Activated naive CD8-positive, alpha-beta T cell treated with anti-CD3 and anti-CD28 coated beads for 36 hours (primary cell): ENCODE measurements at regions not wholly inside any gene's neighbourhood (a gene's known extent, or its start where the extent isn't known, plus 50 kb on each side); places are given as distances from the start of the nearest gene placed in this dataset.

Experiments used
- DNase-seq: peaks from one replicate; pipeline ENCODE4 v3.0.0; 2021
- H3K27ac Mint-ChIP-seq: one replicate; pipeline ENCODE4 v1.8.0; 2022; ENCODE audit warnings: mild to moderate bottlenecking, moderate library complexity, mixed read lengths
- H3K27me3 Mint-ChIP-seq: one replicate; pipeline ENCODE4 v1.8.0; 2022; ENCODE audit warnings: mild to moderate bottlenecking, mixed read lengths
- H3K36me3 Mint-ChIP-seq: one replicate; pipeline ENCODE4 v1.8.0; 2021; ENCODE audit warnings: mild to moderate bottlenecking, mixed read lengths
- H3K4me1 Mint-ChIP-seq: one replicate; pipeline ENCODE4 v1.8.0; 2021; ENCODE audit warnings: mixed read lengths
- H3K4me3 Mint-ChIP-seq: one replicate; pipeline ENCODE4 v1.8.0; 2022; ENCODE audit warnings: mild to moderate bottlenecking, moderate library complexity, mixed read lengths
- H3K9me3 Mint-ChIP-seq: one replicate; pipeline ENCODE4 v1.8.0; 2022; ENCODE audit warnings: mixed read lengths

DNA sequence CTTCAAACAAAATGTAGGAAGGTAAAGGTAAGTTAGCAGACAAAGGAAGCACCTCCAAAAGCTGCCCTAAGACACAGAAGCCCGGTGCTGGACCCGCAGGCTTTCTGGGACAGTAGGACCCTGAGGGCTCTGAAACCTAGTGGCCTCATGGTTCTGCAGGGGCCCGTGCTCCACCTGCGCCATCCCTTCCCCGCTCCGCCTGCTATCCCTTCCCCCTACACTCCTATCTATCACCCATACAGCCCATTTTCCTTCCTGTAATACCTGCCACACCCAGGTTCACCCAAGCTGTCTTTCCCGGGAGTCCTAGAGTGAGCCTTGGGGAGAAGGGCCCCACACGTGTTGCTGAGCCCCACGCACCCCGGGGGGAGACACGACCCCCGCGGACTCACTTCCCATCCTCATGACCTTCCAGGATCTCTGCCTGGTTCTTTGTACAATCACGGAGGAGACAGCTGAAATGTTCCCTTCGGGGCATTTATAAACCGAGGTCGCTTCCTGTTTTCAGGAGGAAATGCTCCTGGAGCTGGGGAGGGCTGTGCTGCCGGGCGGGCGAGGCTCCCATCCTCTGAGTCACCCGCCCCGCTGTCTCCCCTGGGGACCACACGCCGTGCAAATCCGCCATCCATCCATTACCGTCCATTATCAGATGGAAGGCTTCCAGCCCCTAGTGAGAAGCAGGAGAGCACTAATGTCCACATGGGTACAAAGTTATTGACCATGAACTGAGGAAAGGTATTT, 251.7 kb upstream of the PITRM1 start:
- Mint-ChIP-seq H3K27me3 (peaks cover 19% of the 10 kb centered on the region), H3K36me3 (no peaks in the 10 kb centered on the region), H3K27ac (no peak overlapping the region), H3K9me3 (no peaks in the 10 kb centered on the region), H3K4me1 (peaks cover 13% of the 10 kb centered on the region), H3K4me3 (no peak overlapping the region)
- no peak for DNase-seq

DNA sequence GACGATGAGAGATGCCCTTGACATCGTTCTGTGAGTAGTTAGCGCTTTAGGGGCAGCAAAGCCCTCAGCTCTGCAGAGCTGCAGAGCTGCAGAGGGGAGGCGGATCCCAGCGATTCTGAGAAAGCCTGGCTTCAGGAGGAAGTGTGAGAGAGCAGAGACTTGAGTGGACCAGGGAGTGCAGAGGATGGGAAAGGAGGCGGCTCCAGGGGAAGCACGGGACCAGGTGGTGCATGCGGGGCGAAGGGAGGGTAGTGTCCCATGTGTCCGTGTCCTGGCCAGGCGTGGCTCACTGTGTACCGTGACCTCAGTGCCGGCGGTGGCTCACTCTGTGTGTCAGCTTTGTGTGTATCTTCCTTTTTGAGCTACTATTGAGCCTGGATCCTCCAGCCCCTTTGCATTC, 250.8 kb upstream of the PITRM1 start:
- no peak for DNase-seq
- Mint-ChIP-seq H3K27me3 (peaks cover 19% of the 10 kb centered on the region), H3K27ac (no peak overlapping the region), H3K4me1 (peaks cover 13% of the 10 kb centered on the region), H3K36me3 (no peaks in the 10 kb centered on the region), H3K4me3 (no peak overlapping the region), H3K9me3 (no peaks in the 10 kb centered on the region)

DNA sequence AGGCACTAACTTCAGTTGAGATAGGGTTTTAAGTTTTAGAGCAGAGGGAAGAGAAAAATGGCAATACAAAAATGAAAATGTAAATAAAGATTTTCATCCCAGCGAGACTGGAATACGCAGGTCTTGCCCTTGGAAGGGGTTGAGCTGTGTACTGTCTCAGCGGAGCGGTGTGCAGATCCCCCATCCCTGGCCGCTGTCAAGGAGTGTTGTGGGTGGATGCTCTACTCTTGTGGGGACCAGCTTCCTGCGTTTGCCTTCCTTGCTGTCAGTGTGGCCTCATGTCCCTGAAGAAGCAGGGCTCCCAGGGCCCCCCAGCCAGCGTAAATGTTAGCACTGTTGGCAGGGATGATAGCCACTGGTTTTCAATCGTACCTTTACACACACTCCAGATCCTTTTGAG, 249.7 kb upstream of the PITRM1 start:
- H3K36me3 Mint-ChIP-seq: no peaks in the 10 kb centered on the region
- H3K4me3 Mint-ChIP-seq: no peak overlapping the region
- DNase-seq: no peak
- H3K4me1 Mint-ChIP-seq: peaks cover 13% of the 10 kb centered on the region
- peaks cover 19% of the 10 kb centered on the region for H3K27me3 Mint-ChIP-seq
- H3K9me3 Mint-ChIP-seq: no peaks in the 10 kb centered on the region
- H3K27ac Mint-ChIP-seq: no peak overlapping the region

DNA sequence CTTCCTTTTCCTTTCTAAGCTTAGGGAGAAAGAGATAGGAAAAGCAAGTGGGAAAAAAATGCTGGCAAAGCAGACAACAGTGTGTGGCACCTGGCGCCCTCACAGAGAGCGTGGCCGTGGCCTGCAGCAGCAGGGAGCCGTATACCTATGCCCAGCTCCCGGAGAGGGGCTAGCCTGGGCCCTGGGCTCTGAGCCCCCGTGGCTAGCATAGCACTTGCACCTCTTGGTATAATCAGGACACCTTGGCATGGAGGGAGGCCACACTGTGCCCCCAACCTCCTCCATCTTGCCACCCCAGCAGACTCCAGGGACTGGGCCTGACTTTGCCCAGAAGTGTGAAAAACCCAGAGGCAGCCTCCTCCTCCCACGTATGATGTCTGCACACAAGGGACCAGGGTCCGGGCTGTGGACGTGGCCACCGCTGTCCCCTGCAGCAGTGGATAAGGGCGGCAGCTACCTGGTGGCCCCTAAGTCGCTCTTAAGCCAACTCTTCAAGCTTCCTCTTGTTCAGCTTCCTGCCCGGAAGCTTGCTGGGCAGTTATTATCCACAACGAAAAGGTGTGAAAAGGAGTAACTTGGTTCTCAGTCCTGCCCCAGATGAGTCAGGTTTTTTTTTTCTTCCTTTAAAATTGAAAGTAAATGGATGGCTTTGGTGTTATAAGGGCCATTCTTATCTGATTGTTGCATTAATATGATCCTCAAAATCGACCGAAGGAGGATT, 249.1 kb upstream of the PITRM1 start:
- Mint-ChIP-seq H3K27ac (no peak overlapping the region), H3K4me1 (peaks cover 13% of the 10 kb centered on the region), H3K9me3 (no peaks in the 10 kb centered on the region), H3K36me3 (no peaks in the 10 kb centered on the region), H3K27me3 (peaks cover 19% of the 10 kb centered on the region), H3K4me3 (no peak overlapping the region)
- no peak for DNase-seq

DNA sequence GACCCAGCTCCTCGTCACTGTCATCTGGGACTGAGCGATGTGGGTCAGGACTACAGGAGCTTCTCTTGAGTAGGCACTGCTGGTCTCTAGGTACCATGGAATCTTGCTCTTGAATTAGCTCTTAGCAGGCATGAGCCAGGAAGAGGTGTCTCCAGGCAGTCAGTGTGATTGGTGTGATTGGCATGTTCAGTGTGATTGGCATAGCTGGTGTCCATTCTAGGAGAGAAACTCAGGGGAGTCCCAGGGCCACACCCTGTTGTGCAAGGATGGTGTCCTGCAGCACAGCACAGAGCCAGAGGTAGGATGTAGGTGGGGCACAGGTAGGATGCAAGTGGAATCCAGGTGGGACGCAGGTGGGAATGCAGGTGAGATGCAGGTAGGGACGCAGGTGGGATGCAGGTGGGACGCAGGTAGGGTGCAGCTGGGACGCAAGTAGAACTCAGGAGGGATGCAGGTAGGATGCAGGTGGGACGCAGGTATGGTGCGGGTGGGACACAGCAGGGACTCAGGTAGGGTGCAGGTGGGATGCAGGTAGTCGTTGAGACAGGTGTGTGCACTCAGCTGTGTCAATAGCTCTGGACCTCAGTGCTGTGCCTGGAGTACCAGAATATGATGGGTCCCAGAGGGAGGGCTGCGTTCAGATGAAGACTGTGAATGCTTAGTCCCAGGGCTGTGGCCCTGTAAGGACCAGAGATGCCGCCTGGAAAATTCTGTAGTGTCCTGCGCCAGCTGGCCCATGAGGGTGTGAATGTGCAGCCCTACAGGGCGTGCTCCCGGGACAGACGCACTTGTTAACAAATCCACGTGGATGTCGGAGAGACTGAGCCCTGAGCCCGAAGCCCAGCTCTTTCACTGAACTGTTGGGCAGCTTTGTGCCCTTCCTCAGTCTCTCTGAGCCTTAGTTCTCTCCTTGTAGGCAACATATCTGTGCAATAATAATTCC, 248.2 kb upstream of the PITRM1 start:
- no peaks in the 10 kb centered on the region for H3K9me3 Mint-ChIP-seq
- no peaks in the 10 kb centered on the region for H3K36me3 Mint-ChIP-seq
- peaks cover 19% of the 10 kb centered on the region for H3K27me3 Mint-ChIP-seq
- peaks cover 10% of the 10 kb centered on the region for H3K4me1 Mint-ChIP-seq
- no peak for DNase-seq
- H3K27ac Mint-ChIP-seq: no peak overlapping the region
- H3K4me3 Mint-ChIP-seq: no peak overlapping the region

DNA sequence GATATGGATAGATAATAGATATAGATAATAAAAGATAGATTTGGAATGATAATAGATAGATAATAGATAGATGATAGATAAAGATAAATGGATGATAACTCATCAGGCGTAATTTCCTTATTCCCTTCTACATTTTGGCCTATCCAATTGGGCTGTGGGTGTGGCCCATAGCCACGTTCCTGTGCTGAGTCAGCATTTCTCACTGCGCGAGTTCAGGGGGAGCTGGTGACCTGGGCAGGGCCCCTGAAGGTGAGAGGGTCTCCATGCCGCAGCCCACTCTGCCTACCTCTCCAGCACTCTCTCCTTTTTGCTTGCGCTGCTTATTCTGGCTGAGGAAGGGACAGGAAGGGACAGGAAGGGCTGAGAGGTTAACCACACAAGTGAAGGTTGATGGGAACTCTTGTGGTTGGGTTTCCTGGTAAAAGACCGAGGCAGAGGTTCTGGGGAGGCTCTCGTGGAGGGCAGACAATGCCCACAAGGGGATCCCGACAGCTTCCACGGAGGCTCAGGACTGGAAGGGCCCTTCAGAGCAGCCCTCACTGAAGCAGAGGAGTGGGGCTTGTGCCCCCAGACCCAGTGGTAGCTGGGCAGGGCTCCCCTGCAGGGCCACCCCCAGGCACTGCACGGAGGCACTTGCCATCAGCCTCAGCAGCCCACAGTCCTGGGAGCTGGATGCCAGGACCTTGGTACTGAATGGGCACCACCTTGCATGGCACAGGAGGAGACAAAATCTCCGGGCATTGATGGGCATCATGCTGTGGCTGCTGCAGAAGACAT, 247.3 kb upstream of the PITRM1 start:
- DNase-seq: no peak
- Mint-ChIP-seq H3K27ac (no peak overlapping the region), H3K36me3 (no peaks in the 10 kb centered on the region), H3K4me1 (peaks cover 10% of the 10 kb centered on the region), H3K27me3 (peaks cover 19% of the 10 kb centered on the region), H3K4me3 (peak overlapping the region; percentile 32), H3K9me3 (no peaks in the 10 kb centered on the region)

DNA sequence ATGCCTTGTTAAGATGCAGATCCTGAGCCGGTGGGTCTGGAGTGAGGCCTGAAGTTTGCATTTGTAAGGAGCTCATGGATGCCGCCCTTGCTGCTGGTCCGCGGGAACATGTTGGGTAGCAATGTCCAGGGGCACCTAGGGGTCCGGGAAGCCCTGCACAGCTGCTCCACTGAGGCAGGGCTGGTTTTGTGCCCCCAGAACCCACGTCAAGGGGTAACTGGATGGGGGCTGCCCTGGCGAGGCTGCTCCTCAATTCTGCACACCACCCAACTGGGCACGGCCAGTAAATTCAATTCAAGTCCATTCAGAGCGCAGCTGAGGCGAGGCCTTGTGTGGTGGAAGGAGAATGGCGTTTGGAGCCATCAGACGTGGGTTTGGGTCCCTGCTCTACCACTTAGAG, 246.3 kb upstream of the PITRM1 start:
- Mint-ChIP-seq H3K9me3 (no peaks in the 10 kb centered on the region), H3K27ac (no peak overlapping the region), H3K27me3 (peaks cover 22% of the 10 kb centered on the region), H3K4me3 (no peak overlapping the region), H3K36me3 (no peaks in the 10 kb centered on the region), H3K4me1 (peaks cover 6% of the 10 kb centered on the region)
- DNase-seq: no peak

DNA sequence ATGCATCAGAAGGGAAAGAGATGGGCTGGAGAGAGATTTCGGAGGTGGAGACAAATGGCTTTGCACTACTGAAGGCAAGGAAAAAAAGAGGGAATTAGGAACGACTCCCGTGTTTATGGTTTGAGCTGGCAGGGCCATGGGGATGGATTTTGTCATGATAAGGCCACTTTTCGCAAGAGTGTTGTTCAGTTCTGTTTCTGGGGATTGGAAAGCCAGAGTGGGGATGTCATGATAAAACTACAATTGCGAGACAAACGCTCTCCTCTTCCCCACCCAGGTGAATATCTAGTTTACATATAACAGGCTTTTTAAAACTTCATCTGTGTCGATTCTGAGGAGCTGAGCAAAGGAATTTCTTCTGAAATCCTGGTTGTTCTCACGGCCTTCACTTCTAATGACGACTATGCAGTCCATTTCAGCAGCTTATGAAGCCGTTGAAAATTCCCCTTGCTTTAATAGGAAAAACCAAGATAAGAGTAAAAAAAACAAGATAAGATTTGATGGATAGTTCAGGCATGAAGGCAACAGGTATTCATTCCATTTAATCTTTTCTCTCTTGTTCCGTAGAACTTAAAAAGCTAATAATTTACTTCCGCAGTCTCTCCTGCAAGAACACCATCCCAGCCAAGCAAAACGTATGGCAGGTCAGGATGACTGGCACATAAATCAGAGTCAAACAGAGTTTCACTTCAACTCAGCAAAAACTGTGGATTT, 245.6 kb upstream of the PITRM1 start:
- H3K4me3 Mint-ChIP-seq: no peak overlapping the region
- peaks cover 17% of the 10 kb centered on the region for H3K27me3 Mint-ChIP-seq
- peaks cover 6% of the 10 kb centered on the region for H3K4me1 Mint-ChIP-seq
- no peak for DNase-seq
- no peaks in the 10 kb centered on the region for H3K36me3 Mint-ChIP-seq
- H3K27ac Mint-ChIP-seq: no peak overlapping the region
- H3K9me3 Mint-ChIP-seq: no peaks in the 10 kb centered on the region

DNA sequence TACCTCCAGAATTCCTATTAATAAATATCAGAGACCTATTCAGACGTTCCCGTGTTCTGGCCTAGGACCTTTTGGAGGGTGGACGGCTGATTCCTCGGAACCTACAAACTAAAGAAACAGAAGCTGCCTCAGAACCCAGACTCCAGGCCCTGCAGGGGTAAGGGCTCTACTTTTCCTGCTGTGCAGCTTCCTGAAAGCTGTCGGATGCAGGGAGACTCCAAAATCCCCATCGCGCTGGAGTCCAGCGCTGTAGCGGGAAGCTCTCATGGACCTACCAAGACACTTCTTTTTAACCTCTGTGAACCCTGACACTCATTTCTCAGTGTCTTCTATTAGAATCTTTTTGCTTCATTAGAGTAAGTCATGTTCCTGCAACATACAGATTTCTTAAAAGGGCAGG, 244.5 kb upstream of the PITRM1 start:
- Mint-ChIP-seq H3K9me3 (no peaks in the 10 kb centered on the region), H3K4me3 (no peak overlapping the region), H3K36me3 (no peaks in the 10 kb centered on the region), H3K27ac (no peak overlapping the region), H3K4me1 (peaks cover 6% of the 10 kb centered on the region), H3K27me3 (peaks cover 17% of the 10 kb centered on the region)
- no peak for DNase-seq

DNA sequence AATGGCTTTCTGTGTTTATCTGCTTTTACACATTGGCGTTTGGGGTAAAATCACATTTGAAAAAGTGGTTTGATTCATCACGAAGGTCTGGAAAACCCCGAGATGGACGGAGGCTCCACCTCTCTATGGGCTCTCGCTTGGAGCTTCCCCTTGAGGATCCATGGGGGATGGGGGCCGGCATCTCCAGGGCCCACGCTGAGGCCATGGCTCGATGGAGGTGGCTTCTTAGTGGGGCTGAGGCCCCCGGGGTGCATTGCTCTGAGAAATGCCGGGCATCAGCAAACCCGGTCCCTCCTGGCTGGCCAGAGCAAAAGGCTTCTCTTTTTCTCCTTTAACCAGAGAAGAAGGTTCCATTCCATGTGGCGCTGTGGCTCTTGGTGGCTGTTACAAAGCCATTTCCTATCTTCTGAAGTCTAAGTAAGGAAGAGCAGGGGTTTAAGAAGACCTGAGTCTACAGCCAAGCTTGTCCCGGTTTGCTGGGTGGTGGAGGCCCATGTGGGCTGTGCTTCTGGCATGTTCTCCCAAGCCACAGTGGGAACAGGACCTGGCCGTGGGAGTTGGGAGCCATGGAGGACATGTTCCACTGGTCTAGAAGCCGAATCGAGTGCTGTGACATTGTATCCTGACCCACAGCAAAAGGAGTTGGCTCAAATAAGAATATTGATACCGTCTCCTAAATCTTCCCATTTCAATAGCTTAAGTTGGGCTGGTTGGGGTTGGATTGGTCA, 243.5 kb upstream of the PITRM1 start:
- H3K27ac Mint-ChIP-seq: no peak overlapping the region
- peaks cover 15% of the 10 kb centered on the region for H3K27me3 Mint-ChIP-seq
- no peak overlapping the region for H3K4me3 Mint-ChIP-seq
- DNase-seq: no peak
- H3K36me3 Mint-ChIP-seq: no peaks in the 10 kb centered on the region
- peaks cover 1% of the 10 kb centered on the region for H3K9me3 Mint-ChIP-seq
- peaks cover 3% of the 10 kb centered on the region for H3K4me1 Mint-ChIP-seq

DNA sequence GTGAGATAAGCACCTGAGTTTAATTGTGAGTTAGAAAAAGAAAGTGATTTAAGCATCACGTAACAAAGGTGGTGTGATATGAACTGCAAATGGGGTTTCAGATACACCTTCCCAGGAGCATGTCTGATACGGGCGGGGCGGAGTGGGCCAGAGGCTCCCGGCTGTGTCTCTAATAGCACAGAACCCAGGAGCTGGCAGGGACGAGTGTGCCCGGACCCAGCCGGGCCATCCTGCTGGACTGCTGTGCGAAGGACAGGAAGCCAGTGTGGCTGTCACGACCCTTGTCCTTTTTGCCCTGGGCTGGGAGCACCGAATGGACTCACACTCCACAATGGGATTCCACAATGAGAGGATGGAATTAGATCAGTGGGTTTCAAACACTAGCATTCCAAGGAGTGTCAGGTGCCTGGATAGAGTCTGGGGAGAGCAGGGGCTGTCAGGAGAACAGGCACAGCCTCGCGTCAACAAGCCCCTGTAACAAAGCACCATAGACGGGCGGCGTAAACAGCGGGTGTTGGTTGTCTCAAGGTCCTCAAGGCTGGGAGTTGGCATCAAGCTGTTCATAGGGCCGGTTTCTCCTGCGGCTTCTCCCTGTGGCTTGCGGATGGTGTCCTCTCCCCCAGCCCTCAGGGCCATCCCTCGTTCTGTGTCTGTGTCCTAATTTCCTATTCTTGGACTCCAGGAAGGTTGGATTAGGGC, 242.6 kb upstream of the PITRM1 start:
- Mint-ChIP-seq H3K27me3 (peaks cover 8% of the 10 kb centered on the region), H3K4me1 (peaks cover 3% of the 10 kb centered on the region), H3K36me3 (no peaks in the 10 kb centered on the region), H3K4me3 (no peak overlapping the region), H3K27ac (no peak overlapping the region), H3K9me3 (peaks cover 3% of the 10 kb centered on the region)
- DNase-seq: no peak

DNA sequence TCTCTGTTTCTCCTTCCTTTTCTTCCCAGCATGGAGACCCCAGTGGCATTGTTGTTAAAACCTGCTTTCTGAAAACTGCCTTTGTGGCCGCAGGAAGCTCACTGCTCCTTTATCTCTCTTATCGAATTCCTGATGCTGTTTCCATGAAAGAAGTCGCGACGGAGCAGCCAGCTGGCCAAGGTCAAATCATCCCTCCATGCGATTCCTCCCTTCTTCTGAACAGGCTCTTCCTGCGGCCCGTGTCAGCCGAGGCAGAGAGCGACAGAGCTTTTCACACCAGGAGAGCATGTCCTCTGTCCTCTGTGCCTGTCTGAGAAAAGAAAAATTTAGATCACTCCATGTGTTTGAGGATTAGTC, 242.1 kb upstream of the PITRM1 start:
- DNase-seq: no peak
- Mint-ChIP-seq H3K27me3 (peaks cover 4% of the 10 kb centered on the region), H3K4me3 (no peak overlapping the region), H3K36me3 (no peaks in the 10 kb centered on the region), H3K27ac (no peak overlapping the region), H3K9me3 (peaks cover 3% of the 10 kb centered on the region), H3K4me1 (peaks cover under 1% of the 10 kb centered on the region)

DNA sequence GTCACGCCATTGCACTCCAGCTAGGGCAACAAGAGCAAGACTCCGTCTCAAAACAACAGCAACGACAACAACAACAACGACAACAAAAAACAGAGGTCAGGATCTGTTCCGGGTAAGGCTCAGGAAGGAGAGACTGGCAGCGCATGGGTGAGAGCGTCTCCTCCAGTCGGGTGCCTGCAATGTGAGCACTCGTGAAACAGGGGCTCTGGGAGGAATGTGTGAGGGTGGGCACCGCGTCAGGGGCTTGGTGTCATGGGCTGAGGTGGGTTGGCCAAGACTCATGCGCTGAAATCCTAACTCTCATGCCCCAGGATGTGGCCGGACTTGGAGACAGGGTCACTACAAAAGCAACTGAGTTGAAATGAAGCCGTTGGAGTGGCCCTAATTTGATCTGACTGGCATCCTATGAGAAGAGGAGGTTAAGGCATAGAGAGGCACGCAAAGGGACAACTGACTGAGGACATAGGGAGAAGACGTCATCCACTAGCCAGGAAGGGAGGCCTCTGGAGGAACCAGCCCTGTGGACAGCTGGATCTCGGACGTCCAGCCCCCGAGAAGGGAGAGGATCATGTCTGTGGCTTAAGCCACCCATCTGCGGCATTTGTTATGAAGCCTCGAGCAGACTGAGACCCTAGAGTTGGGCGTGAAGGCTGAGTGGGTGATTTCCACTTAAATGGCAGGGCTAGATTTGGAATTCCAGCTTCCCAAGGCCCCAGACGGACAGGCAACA, 241.5 kb upstream of the PITRM1 start:
- no peak for DNase-seq
- Mint-ChIP-seq H3K4me1 (no peaks in the 10 kb centered on the region), H3K9me3 (peaks cover 3% of the 10 kb centered on the region), H3K27me3 (peaks cover 3% of the 10 kb centered on the region), H3K36me3 (no peaks in the 10 kb centered on the region), H3K4me3 (no peak overlapping the region), H3K27ac (no peak overlapping the region)
